ENCODE measurements at regions not wholly inside any gene's neighbourhood (a gene's known extent, or its start where the extent isn't known, plus 50 kb on each side); places are given as distances from the start of the nearest gene placed in this dataset.

GRCh38 chr16:64013856-64014255, 1108.0 kb downstream of the CDH11 start:
- no peaks in the 10 kb centered on the region for H3K27me3 ChIP-seq (ENCODE audit: insufficient read depth, poor library complexity, severe bottlenecking)
- DNase-seq (ENCODE audit: low read depth in 1 of 2, low spot score in 1 of 2), result no peak
- no peak overlapping the region for H3K4me3 ChIP-seq (replicated peaks; ENCODE audit: insufficient read depth, low read length)
- H3K27ac ChIP-seq (replicated peaks), result no peak overlapping the region
- TF ChIP-seq SPI1 (IDR thresholded peaks at IDR 0.05; ENCODE audit: borderline replicate concordance, low read depth), result no peak
- no peak for TF ChIP-seq CTCF (IDR thresholded peaks at IDR 0.05; ENCODE audit: insufficient read depth, low read length)
- TF ChIP-seq GABPA (IDR thresholded peaks at IDR 0.05; ENCODE audit: low read depth), result no peak
- no peak for TF ChIP-seq POLR2AphosphoS5 (IDR thresholded peaks at IDR 0.05; ENCODE audit: low read depth)
- TF ChIP-seq REST (IDR thresholded peaks at IDR 0.05; ENCODE audit: insufficient replicate concordance, low read depth), result no peak

- Histone ChIP-seq H3K27ac (replicated peaks) (no peak overlapping the region), H3K4me3 (replicated peaks; ENCODE audit: insufficient read depth, low read length) (no peak overlapping the region), H3K27me3 (ENCODE audit: insufficient read depth, poor library complexity, severe bottlenecking) (no peaks in the 10 kb centered on the region)
- DNase-seq (ENCODE audit: low read depth in 1 of 2, low spot score in 1 of 2), result no peak
- TF ChIP-seq REST (IDR thresholded peaks at IDR 0.05; ENCODE audit: insufficient replicate concordance, low read depth) (no peak), POLR2AphosphoS5 (IDR thresholded peaks at IDR 0.05; ENCODE audit: low read depth) (no peak)
Observed at GRCh38 chr16:64012166-64012565, 1109.7 kb downstream of the CDH11 start.

GRCh38 chr16:64011650-64012049, 1110.2 kb downstream of the CDH11 start:
- H3K27me3 ChIP-seq (ENCODE audit: insufficient read depth, poor library complexity, severe bottlenecking), result no peaks in the 10 kb centered on the region
- DNase-seq (ENCODE audit: low read depth in 1 of 2, low spot score in 1 of 2), result no peak

GRCh38 chr16:64008131-64008530, 1113.7 kb downstream of the CDH11 start:
- TF ChIP-seq GABPA (IDR thresholded peaks at IDR 0.05; ENCODE audit: low read depth), result no peak
- TF ChIP-seq SPI1 (IDR thresholded peaks at IDR 0.05; ENCODE audit: borderline replicate concordance, low read depth), result no peak
- no peak for TF ChIP-seq REST (IDR thresholded peaks at IDR 0.05; ENCODE audit: insufficient replicate concordance, low read depth)
- no peak for TF ChIP-seq POLR2AphosphoS5 (IDR thresholded peaks at IDR 0.05; ENCODE audit: low read depth)
- Histone ChIP-seq H3K27me3 (ENCODE audit: insufficient read depth, poor library complexity, severe bottlenecking) (no peaks in the 10 kb centered on the region), H3K4me3 (replicated peaks; ENCODE audit: insufficient read depth, low read length) (no peak overlapping the region), H3K27ac (replicated peaks) (no peak overlapping the region)
- no peak for DNase-seq (ENCODE audit: low read depth in 1 of 2, low spot score in 1 of 2)

More at GRCh38 chr16:64011650-64012049, 1110.2 kb downstream of the CDH11 start:
- Histone ChIP-seq H3K27ac (replicated peaks) (no peak overlapping the region), H3K4me3 (replicated peaks; ENCODE audit: insufficient read depth, low read length) (no peak overlapping the region)
- TF ChIP-seq CTCF (IDR thresholded peaks at IDR 0.05; ENCODE audit: insufficient read depth, low read length) (no peak), SPI1 (IDR thresholded peaks at IDR 0.05; ENCODE audit: borderline replicate concordance, low read depth) (no peak), GABPA (IDR thresholded peaks at IDR 0.05; ENCODE audit: low read depth) (no peak), POLR2AphosphoS5 (IDR thresholded peaks at IDR 0.05; ENCODE audit: low read depth) (no peak)

Measured in HL-60 (cell line).